H1 (cell line): ENCODE measurements at regions not wholly inside any gene's neighbourhood (a gene's known extent, or its start where the extent isn't known, plus 50 kb on each side); places are given as distances from the start of the nearest gene placed in this dataset.

ENCODE experiments used
- CHD1 ChIP-seq: IDR thresholded peaks from 2 replicates; pipeline ENCODE4 v1.6.1; 2012; ENCODE audit warnings: low read depth, low read length, improper control_type of control experiment
- CTBP2 ChIP-seq: IDR thresholded peaks from 2 replicates; pipeline ENCODE4 v1.7.0; 2011; ENCODE audit warnings: borderline replicate concordance, mild to moderate bottlenecking, moderate library complexity, mixed read lengths, low read length; ENCODE audit not compliant: insufficient read depth, insufficient read length
- HDAC6 ChIP-seq: IDR thresholded peaks from one replicate; pipeline ENCODE4 v1.7.1; 2012; ENCODE audit warnings: low read depth, mild to moderate bottlenecking, inconsistent platforms, low read length, moderate library complexity
- NANOG ChIP-seq: IDR thresholded peaks from 2 replicates; pipeline ENCODE4 v1.6.1; 2011; ENCODE audit warnings: low read length, low read depth, mild to moderate bottlenecking, inconsistent platforms; ENCODE audit not compliant: insufficient read depth, poor library complexity, severe bottlenecking
- NRF1 ChIP-seq: IDR thresholded peaks from 2 replicates; pipeline ENCODE4 v1.6.1; 2011; ENCODE audit warnings: mild to moderate bottlenecking, low read depth, low read length, improper control_type of control experiment
- POU5F1 ChIP-seq: IDR thresholded peaks from 2 replicates; pipeline ENCODE4 v1.6.1; 2011; ENCODE audit warnings: low read depth, mild to moderate bottlenecking, low read length, moderate library complexity
- SIN3A ChIP-seq, 2 experiments: IDR thresholded peaks in 1 of 2; conservative IDR thresholded peaks in 1 of 2; 2 replicates each; pipeline ENCODE4 v1.6.1; 2011 to 2012; ENCODE audit warnings: low read length in 2 of 2, improper control_type of control experiment in 1 of 2, low read depth in 1 of 2, mild to moderate bottlenecking in 1 of 2
- SIRT6 ChIP-seq: IDR thresholded peaks from one replicate; pipeline ENCODE4 v1.7.1; 2012; ENCODE audit warnings: low read length, inconsistent platforms
- ZNF274 ChIP-seq: IDR thresholded peaks from 2 replicates; pipeline ENCODE4 v1.7.0; 2012; ENCODE audit warnings: low read length, borderline replicate concordance; ENCODE audit errors: extremely low read depth
- TF ChIP-seq, protein P1 (sequence below): fragments of 300-600 bp; sonication (generic); IDR thresholded peaks from 2 replicates; pipeline ENCODE4 v1.7.1; 2012; ENCODE audit warnings: low read length, moderate library complexity, mild to moderate bottlenecking, inconsistent platforms; ENCODE audit not compliant: insufficient replicate concordance

DNA sequence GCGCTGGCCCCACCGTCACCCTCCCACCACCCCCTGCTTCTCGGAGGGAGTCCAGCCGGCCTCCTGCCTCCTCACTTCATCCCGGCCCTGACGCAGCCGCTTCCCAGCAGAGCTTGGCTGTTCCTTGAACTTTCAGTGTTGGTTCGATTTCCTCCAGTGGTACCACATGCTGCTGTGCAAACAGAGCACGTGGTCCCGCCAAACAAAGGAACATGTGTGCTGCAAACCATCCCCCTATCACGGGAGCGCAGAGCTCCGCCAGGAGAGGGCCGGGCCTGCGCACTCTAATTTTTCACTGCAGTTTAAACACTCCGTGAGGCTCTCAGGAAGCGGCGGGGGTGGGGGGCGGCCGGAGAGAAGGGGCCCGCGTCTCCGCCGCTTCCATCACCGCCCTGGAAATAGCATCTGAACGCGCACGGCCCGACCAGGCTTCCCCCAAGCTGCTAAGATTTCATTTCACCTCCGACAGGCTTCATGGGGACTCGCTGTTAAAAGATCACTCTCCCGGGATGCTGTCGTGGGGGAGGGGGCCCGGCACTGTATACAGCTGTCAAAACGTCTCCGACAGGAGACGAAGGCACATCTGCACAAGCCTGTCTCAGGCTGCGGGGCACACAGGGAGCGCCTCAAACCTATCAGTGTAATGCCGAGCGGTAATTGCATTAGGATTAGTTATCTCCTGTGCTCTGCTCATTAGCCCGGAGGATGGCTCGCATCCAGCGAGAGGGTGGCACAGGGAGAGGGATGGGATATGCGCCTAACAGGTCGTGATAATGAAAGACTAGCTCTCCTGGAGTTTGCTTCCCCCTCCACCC, 269.9 kb upstream of the SORL1-AS1 start (continued):
- TF ChIP-seq, protein P1, sequence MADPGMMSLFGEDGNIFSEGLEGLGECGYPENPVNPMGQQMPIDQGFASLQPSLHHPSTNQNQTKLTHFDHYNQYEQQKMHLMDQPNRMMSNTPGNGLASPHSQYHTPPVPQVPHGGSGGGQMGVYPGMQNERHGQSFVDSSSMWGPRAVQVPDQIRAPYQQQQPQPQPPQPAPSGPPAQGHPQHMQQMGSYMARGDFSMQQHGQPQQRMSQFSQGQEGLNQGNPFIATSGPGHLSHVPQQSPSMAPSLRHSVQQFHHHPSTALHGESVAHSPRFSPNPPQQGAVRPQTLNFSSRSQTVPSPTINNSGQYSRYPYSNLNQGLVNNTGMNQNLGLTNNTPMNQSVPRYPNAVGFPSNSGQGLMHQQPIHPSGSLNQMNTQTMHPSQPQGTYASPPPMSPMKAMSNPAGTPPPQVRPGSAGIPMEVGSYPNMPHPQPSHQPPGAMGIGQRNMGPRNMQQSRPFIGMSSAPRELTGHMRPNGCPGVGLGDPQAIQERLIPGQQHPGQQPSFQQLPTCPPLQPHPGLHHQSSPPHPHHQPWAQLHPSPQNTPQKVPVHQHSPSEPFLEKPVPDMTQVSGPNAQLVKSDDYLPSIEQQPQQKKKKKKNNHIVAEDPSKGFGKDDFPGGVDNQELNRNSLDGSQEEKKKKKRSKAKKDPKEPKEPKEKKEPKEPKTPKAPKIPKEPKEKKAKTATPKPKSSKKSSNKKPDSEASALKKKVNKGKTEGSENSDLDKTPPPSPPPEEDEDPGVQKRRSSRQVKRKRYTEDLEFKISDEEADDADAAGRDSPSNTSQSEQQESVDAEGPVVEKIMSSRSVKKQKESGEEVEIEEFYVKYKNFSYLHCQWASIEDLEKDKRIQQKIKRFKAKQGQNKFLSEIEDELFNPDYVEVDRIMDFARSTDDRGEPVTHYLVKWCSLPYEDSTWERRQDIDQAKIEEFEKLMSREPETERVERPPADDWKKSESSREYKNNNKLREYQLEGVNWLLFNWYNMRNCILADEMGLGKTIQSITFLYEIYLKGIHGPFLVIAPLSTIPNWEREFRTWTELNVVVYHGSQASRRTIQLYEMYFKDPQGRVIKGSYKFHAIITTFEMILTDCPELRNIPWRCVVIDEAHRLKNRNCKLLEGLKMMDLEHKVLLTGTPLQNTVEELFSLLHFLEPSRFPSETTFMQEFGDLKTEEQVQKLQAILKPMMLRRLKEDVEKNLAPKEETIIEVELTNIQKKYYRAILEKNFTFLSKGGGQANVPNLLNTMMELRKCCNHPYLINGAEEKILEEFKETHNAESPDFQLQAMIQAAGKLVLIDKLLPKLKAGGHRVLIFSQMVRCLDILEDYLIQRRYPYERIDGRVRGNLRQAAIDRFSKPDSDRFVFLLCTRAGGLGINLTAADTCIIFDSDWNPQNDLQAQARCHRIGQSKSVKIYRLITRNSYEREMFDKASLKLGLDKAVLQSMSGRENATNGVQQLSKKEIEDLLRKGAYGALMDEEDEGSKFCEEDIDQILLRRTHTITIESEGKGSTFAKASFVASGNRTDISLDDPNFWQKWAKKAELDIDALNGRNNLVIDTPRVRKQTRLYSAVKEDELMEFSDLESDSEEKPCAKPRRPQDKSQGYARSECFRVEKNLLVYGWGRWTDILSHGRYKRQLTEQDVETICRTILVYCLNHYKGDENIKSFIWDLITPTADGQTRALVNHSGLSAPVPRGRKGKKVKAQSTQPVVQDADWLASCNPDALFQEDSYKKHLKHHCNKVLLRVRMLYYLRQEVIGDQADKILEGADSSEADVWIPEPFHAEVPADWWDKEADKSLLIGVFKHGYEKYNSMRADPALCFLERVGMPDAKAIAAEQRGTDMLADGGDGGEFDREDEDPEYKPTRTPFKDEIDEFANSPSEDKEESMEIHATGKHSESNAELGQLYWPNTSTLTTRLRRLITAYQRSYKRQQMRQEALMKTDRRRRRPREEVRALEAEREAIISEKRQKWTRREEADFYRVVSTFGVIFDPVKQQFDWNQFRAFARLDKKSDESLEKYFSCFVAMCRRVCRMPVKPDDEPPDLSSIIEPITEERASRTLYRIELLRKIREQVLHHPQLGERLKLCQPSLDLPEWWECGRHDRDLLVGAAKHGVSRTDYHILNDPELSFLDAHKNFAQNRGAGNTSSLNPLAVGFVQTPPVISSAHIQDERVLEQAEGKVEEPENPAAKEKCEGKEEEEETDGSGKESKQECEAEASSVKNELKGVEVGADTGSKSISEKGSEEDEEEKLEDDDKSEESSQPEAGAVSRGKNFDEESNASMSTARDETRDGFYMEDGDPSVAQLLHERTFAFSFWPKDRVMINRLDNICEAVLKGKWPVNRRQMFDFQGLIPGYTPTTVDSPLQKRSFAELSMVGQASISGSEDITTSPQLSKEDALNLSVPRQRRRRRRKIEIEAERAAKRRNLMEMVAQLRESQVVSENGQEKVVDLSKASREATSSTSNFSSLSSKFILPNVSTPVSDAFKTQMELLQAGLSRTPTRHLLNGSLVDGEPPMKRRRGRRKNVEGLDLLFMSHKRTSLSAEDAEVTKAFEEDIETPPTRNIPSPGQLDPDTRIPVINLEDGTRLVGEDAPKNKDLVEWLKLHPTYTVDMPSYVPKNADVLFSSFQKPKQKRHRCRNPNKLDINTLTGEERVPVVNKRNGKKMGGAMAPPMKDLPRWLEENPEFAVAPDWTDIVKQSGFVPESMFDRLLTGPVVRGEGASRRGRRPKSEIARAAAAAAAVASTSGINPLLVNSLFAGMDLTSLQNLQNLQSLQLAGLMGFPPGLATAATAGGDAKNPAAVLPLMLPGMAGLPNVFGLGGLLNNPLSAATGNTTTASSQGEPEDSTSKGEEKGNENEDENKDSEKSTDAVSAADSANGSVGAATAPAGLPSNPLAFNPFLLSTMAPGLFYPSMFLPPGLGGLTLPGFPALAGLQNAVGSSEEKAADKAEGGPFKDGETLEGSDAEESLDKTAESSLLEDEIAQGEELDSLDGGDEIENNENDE: no peak
- TF ChIP-seq HDAC6 (no peak), SIN3A (conservative IDR thresholded peaks at IDR 0.05 in 1 of 2, IDR thresholded peaks at IDR 0.05 in 1 of 2; ENCODE audit: low read depth in 1 of 2, low read length in 2 of 2) (peak; percentile 45 to 72; a peak in 2 of 4 replicates), POU5F1 (no peak), NRF1 (no peak), CTBP2 (no peak), SIRT6 (no peak), ZNF274 (no peak), NANOG (no peak), CHD1 (no peak)
